DLD1 (cell line): ENCODE measurements at regions not wholly inside any gene's neighbourhood (a gene's known extent, or its start where the extent isn't known, plus 50 kb on each side); places are given as distances from the start of the nearest gene placed in this dataset.

Source experiments
- in situ Hi-C: cut with HindIII; loops from 2 replicates; pipeline ENCODE4 v1.10.0; 2017; ENCODE audit warnings: low sequenced_read_pairs

DNA sequence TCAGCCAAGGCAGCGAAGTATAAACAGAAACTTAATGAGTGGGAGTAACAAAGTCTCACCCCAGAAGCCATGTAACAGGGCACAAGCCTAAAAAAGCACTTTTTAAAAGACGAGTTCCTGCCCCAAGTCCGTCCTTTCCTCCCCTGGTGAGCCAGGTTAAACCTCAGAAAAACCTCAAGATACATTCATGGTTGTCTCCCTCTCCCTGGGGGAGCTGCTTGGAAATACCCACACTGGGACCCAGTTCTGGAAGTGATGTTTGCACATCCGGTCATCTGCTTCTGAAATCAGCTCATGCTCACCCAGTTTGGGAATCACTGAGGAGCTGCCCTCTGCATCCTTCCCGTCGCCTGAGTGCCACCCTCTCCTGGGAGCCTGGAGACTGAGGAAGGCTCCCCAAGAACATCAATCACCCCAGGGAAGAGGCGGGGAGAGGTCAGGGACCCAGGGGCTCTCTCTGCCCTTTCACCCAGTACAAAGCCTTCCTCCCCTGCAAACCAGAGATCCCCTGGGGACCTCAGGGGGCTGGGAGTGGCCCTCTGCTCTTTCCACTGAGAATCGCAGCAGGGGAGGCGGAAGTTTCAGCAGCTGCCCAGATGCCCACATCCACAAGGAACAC is 150.6 kb upstream of the AGAP1 start:
- in situ Hi-C loops: no loop called here

DNA sequence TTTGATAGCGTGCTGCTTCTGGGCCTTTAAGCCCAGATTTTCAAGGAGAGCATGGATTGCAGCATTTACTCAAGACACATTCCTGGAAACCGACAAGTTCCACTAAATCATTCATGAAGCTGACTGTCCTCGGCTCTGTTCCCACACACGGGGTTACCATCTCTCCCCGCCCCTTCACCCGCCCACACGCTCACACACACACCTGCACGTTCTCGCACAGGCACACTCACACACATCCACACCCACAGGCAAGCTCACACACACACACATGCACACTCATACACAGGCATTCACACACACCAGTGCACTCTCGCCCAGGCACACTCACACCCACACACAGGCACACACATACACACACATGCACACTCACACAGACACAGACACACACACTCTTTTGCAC is 150.0 kb upstream of the AGAP1 start:
- in situ Hi-C loops: no loop called here

- in situ Hi-C loops: no loop called here
These were observed 148.1 kb upstream of the AGAP1 start for GRCh38 chr2:235345745-235346144.

GRCh38 chr2:235347691-235348090 is 146.2 kb upstream of the AGAP1 start:
- in situ Hi-C loops: no loop called here

DNA sequence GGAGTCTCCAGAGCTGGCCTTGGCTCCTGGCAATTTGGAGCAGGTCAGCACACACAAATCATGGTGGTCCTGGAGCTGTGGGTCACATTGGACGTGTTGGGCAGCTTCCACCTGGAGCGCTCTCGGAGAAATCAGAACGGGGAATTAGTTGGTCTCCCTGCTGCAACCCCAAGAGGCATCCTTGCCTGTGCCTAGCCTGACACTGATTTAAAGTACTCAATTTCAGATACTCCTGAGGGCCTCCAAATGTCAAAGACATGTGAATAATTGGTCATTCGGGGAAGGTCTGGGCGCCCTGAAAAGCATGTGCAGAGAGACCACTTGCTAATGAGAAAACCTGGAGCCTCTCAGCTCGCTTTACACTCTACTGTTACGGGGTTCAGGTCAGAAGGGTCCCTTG is 145.5 kb upstream of the AGAP1 start:
- in situ Hi-C loops: no loop called here

DNA sequence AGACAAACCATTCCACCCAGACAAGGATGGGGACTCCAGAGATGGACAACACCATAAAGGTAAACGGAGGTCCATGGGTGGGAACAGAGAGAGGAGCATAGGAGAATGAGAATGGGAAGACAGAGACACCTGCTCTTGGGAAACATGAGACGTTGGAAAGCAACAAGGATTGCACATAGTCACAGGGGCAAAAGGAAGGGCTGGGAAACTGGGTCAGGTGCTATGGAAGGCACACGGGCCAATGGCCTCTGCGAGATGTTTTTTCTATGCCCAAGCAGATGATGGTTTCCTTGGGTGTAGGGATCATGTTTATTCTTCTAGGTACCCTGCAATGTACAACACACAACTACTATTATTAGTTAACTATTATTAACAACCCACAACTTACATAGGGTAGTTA is 143.6 kb upstream of the AGAP1 start:
- in situ Hi-C loops: no loop called here

DNA sequence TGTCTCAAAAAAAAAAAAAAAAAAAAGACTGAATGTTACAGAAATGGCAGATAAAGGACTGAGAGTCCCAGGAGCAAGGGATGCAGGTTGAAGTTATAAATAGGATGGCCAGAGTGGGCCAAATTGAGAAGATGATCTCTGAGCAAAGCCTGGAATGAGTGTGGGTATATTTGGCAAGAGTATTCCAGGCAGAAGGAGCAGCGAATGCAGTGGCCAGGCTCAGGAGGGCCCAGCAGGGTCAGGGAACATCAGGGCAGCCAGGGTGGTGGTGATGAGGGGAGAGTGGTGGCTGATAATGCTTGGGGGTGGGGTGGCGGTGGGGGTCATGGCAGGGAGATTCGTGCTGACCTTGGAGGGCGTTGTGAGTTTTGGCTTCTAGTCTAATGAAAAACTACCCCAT is 141.3 kb upstream of the AGAP1 start:
- in situ Hi-C loops: no loop called here

- in situ Hi-C loops: no loop called here
These were observed 136.0 kb upstream of the AGAP1 start for GRCh38 chr2:235357881-235358280.

GRCh38 chr2:235358981-235359471 is 134.8 kb upstream of the AGAP1 start:
- in situ Hi-C loops: no loop called here

DNA sequence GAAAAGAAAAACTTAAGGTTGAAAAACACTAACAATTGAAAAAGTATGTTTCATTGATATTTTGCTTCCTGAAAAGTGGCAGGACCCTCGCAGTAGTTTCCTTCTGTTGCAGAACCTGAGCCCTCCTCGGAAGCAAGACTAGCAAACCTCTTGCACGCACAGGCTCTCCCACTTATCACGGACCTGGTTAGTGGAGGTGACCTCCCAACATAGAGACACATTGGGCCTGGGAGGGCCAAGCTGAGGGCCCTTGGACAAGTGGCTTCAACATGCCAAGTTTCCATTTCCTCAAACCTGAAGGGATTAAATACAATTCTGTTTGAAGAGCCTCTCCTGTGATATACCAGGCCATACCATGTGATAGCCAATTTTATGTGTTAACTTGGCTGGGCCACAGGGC is 133.4 kb upstream of the AGAP1 start:
- in situ Hi-C loops: no loop called here

GRCh38 chr2:235365743-235366142 is 128.1 kb upstream of the AGAP1 start:
- in situ Hi-C loops: no loop called here

DNA sequence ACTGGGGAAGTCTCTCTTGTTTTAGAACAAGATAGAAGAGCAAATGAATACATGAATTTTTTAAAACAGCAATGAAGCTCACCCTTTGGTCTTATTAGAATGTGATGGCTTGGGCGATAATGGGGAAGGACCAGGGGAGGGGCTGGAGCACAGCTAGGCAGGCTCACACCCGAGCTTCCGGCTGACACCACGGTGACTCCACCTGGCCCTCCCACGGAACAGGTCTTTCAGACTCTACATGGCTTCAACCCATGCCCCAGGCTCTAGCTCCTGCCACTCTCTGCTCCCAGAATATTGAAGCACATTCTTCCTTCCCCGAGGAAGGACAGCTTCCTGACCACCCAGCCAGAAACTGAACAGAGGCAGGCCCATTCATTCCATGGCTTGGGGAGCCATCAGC is 127.5 kb upstream of the AGAP1 start:
- in situ Hi-C loops: no loop called here

DNA sequence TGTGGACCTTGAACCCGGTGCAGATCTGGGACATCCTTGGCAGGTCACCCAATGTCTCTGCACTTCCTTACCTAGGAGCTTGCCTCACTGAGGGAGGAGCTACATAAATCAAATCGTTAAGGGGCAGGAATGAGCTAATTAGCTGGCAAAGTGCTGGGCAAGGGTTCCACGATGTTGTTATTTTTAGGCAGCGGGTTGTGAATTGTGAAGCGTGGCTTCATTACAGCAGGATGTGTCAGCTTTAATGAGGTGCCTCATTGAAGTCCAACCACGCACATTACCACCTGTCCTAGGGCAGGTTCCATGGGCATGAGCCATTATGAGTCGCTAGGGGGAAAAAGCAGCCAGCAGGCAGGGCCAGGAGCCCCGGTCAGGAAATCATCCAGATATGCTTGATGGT is 127.0 kb upstream of the AGAP1 start:
- in situ Hi-C loops: no loop called here

DNA sequence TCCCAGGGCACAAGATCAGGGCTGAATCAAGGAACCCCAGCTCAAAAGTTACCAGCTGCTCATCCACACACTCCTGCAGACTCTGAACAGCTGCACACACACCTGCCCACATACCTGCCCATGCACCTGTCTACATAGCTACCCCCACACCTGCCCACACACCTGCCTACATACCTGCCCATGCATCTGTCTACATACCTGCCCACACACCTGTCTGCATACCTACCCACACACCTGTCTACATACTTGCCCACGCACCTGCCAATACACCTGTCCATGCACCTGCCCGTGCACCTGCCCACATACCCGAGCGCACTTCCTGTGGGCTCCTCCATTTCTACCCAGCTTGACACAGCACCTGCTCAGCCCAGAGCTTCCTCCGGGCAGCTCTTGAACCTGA is 122.8 kb upstream of the AGAP1 start:
- in situ Hi-C loops: no loop called here

- in situ Hi-C loops: no loop called here
These were observed 120.7 kb upstream of the AGAP1 start for GRCh38 chr2:235373171-235373570.

- in situ Hi-C loops: no loop called here
These were observed 116.7 kb upstream of the AGAP1 start for GRCh38 chr2:235377176-235377575.

DNA sequence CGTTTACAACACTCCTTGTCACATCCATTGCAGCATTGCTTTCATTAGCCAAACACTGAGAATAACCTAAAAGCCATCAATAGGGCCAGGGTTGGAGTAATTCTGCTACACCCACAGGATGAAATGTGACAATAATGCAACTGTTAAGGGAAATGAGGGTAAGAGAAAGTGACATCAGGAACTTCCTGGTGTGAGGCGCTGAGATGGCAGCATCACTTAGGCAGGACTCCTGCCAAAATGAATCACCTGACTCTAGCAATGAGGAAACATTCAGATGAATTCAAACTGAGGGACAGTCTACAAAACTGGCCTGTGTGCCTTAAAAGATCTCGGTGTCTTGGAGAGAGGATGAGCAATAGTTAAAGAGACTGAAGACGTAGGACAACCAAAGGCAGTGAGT is 115.6 kb upstream of the AGAP1 start:
- in situ Hi-C loops: no loop called here

DNA sequence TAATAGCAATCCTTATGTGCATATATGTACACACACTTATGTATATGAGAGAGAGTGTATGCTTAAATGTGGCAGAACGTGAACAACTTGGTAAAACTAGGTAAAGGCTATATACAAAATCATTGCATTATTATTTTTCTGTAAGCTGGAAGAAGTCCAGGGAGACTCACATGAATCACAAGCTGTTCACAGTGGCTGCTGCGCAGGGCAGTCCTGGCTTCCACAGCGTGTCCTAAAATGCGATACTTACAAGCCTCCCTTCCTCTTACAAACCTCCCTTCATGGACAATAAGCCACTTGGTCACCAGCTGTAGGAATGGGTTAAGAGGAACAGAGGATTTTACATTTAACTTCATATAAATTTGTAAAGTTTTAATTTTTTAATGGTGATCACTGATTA is 114.9 kb upstream of the AGAP1 start:
- in situ Hi-C loops: no loop called here

GRCh38 chr2:235381261-235381912 is 112.5 kb upstream of the AGAP1 start:
- in situ Hi-C loops: no loop called here

- in situ Hi-C loops: no loop called here
These were observed 111.7 kb upstream of the AGAP1 start for GRCh38 chr2:235382179-235382578.

DNA sequence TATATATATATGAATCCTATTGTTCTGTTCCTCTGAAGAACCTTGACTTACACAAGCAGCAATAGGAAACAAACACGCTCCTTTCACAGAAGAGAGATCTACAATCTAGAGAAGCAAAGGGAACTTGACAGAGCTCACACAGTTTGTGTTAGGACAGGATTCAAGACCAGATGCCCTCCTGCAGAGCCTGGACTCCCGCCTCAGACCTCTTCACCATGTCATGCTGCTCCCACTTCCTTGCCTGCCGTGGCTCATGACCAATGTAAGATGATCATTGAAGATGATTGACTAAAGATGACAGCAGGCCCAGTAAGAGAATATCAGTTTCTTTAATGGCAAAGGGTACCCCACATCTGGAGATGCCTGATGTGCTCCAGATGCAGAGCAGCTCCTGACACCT is 111.2 kb upstream of the AGAP1 start:
- in situ Hi-C loops: no loop called here

GRCh38 chr2:235383272-235383843 is 110.5 kb upstream of the AGAP1 start:
- in situ Hi-C loops: no loop called here

DNA sequence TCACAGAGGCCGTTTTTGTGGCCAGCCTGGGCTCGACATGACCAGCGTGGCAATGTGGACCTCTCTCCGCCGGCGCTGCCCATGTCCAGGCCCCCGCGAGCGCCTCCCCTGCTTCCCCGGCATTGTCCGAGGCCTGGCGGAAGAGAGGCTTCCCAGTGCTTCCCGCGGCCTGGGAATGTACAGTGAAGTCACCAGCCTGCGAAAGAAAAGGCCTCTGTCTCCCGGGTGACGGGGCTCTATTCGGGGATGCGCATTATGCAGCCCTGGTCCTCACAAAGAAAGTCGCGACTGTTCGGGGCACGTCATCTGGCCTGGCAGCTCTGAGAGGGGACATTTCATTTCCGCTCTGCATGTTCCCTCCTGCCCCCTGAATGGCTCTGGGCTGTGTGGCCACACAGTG is 109.2 kb upstream of the AGAP1 start:
- in situ Hi-C loops: no loop called here
